ENCODE measurements at regions not wholly inside any gene's neighbourhood (a gene's known extent, or its start where the extent isn't known, plus 50 kb on each side); places are given as distances from the start of the nearest gene placed in this dataset.
"Not testable (repeated sequence)": the region's sequence is repeated elsewhere in the genome, so short reads cannot be mapped to it uniquely, and the experiment has no call there.

DNA sequence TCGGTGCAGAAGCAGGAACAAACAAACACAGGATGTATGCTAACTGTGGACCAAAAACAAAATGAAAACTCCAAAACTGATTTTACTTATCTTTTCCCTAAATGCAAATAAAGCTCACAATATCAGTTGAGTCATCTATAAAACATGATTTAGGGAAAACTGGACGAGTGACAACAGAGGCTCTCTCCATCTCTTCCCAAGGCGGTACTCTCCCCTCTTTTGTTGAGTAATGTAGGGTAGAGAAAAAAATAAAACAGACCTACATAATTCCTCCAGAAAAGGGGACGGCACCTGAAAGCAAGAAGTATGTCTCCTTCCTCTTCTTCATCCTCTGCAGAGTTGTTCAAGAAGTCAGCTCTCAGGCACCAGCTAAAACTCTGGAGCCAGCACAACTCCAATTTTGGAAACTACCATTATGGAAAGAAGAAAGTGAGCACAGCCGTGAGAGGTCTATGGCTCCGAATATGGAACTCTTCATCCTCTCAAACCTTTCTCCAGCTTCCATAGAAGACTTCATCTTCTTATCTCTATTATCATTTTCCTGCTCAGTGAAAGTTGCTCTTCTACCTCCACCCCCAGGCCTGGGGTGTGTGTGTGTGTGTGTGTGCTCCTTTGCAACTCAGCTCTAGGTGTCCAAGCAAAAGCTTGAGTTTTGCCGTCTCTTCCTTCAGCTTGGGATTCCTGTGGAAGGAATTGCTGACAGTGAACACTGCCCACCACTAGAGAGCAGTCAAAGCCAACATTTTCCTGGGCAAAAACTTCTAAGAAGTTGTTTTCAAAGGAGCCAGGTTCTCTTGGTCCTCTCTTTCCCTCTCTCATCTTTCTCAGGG is 155.4 kb downstream of the DIO2 start:
- peak; percentile 19 for DNase-seq

GRCh38 chr14:80055226-80055625 is 156.1 kb downstream of the DIO2 start:
- DNase-seq, result no peak

DNA sequence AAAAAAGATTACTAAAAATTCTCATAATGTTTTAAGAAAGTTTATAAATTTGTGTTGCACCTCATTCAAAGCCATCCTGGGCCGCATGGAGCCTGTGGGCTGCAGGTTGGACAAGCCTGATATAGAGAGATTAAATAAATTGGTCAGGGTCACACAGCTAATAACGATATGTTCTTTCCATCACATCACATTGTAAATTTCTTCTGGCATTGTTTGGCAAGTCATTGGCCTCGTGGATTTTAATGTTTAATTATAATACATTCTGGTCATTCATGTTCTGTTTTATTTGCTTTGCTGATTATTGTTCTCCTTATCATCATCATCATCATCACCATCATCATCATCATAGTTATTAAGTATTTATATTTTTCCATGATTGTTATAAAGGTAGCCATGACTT is 157.3 kb downstream of the DIO2 start:
- no peak for DNase-seq

DNA sequence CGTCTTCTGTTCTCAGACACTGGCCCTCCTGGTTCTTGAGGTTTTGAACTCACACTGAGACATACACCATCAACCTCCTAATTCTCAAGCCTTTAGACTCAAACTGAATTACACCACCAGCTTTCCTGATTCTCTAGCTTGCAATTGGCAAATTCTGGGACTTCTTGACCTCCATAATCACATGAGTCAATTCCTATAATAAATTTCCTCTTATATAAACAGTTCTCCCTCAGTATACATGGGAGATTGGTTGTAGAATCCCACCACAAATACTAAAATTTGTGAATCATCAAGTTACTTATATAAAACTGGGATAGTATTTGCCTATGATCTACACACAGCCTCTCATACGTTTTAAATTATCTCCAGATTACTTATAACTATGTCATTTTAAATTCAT is 162.2 kb downstream of the DIO2 start:
- DNase-seq, result no peak

DNA sequence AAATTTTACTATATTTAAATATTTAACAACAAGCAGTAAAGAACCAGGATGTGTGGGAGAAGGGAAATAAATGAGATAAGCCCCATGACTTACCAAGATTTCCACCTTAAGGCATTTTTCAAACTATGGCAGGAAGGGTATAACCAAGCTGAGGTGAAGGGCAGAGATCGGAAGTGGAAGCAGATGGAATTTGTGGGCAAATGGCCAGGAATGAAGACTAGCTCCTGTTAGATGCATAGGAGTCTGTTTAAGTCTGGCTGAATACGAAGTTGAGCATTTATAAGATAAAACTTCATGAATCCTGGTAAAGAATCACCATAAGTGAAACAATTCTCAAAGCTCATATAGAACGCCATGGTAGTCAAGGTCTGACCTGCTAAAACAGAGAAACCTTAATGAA is 163.5 kb downstream of the DIO2 start:
- no peak for DNase-seq

- no peak for DNase-seq
Measured at GRCh38 chr14:80037349-80037748, 174.0 kb downstream of the DIO2 start.

DNA sequence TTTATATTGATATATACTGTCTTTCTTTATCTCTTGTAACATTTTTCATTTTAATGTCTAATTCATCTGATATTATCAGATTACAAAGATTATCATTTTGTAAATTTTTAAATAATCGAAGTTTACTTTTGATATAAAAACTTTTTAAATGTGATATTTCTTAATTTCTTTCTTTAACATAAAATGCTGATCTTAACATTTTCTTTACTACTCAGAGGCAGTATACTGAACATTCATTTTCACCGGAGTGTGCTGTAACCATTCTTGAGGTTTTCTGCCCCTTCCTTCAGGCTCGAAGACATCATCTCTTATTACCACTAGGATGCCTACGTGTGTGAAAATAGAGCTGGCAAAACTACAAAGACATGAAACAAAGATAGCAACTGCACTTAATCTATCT is 186.9 kb downstream of the DIO2 start:
- DNase-seq, result no peak

DNA sequence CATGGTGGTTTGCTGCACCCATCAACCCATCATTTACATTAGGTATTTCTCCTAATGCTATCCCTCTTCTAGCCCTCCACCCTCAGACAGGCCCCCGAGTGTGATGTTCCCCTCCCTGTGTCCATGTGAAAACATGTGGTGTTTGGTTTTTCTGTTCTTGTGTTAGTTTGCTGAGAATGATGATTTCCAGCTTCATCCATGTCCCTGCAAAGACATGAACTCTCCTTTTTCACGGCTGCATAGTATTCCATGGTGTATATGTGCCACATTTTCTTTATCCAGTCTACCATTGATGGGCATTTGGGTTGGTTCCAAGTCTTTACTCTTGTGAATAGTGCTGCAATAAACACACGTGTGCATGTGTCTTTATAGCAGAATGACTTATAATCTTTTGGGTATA is 192.8 kb downstream of the DIO2 start:
- not testable (repeated sequence) for DNase-seq

DNA sequence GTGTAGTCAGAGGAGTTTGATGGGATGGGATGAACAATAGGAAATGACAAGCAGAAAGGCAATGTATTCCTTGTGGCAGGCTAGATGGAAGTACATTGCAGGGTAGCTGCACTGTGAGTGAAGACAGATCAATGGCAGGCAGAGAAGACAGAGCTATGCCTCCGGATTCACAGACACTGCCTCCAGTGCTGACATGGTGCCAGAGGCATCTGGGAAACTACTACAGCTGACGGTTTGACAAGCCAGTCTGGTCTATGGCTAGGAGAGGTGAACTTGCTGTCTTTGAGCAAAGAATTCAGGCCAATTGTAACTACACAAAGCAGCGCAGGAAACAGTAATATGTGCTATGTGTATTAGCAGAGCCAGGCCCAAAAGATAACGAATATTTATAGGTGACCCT is 193.5 kb downstream of the DIO2 start:
- no peak for DNase-seq

DNA sequence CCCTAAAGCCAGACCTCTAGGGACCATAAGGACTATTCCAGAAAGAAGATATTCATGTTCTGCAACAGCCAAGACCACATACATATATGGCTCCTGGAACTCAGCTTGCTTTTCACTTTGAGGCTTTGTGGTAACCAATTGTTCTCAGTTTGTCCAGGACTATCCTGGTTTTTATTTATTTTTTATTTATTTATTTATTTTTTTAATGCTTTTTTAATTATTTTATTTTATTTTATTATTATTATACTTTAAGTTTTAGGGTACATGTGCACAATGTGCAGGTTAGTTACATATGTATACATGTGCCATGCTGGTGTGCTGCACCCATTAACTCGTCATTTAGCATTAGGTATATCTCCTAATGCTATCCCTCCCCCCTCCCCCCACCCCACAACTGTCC is 201.1 kb downstream of the DIO2 start:
- not testable (repeated sequence) for DNase-seq

- DNase-seq, result no peak
Measured at GRCh38 chr14:80005561-80005960, 205.7 kb downstream of the DIO2 start.

GRCh38 chr14:80004871-80005270 is 206.4 kb downstream of the DIO2 start:
- no peak for DNase-seq

- DNase-seq, result no peak
Measured at GRCh38 chr14:80003138-80003537, 208.2 kb downstream of the DIO2 start.

GRCh38 chr14:79997509-79998208 is 213.6 kb downstream of the DIO2 start:
- no peak for DNase-seq

GRCh38 chr14:79992407-79993198 is 218.7 kb downstream of the DIO2 start:
- no peak for DNase-seq

GRCh38 chr14:79991866-79992265 is 219.4 kb downstream of the DIO2 start:
- no peak for DNase-seq

DNA sequence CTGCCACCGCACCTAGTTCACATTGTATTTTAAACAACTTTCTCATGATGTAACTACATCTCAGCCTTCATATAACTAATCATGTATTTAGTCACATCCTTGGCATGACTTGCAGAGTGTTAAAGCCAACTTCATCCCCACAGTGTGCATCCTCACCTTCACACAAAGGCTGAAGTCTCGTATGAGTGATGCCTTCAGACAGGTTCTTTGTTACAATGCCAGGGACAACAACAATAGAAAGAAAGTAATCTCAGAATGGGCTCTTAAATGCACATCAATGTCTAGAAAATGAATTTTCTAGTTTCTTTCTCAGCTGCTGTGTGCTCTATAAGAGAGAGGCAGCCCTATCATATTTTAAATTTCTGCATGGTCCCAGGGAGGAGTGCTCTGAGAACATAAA is 221.3 kb downstream of the DIO2 start:
- no peak for DNase-seq

GRCh38 chr14:79986251-79986650 is 225.1 kb downstream of the DIO2 start:
- DNase-seq, result no peak

- no peak for DNase-seq
Measured at GRCh38 chr14:79972230-79972629, 239.1 kb downstream of the DIO2 start.

GRCh38 chr14:79971330-79971729 is 240.0 kb downstream of the DIO2 start:
- DNase-seq, result no peak

DNA sequence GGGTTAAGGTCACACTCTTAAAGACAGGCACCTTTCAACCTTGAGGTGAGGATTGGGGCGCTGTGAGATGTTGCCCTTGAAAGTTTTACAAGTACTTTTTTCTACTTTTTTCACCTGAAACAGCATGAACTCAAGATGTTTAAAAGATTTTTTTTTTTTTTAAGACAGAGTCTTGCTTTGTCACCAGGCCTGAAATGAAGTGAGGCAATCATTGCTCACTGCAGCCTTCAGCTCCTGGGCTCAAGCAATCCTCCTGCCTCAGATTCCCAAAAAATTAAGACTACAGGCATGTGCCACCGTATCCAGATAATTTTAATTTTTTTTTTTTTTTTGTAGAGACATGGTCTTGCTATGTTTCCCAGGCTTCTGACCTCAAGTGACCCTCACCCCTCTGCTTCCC is 243.9 kb downstream of the DIO2 start:
- no peak for DNase-seq

DNA sequence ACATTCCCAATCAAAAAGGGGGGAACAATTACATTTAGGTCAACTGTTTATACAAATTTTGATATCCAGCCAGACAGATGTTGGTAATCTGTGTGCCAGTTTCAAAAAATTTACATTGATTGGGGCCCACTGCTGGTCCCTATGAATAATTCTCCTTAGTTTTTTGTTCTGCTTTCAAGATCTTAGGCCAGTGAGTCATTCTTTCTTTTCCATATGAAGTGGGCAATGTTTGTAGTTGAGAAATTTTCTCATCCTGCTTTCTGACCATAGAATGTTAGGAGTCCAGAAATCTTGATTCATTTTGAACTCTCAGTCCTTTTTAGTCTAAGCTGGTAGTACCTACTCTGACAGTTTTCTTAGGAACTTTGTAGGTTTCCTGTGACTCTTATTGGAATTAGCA is 244.3 kb downstream of the DIO2 start:
- no peak for DNase-seq

DNA sequence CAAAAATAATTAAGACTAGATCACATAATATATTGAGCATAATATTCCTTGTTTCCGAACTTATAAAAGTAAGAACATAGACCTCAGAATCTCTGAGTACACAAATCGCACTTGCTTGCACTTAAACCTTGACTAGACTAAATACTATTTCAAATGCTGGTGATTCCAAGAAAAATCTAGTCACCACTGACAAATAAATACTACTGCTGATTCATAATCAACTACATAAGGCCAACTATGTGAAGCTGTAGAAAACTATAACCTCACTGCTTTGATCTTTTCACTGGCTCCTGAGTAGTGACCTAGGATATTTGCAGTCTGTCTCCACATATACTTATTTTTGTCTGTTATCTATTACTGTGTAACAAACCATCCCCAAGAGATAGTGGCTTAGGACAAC is 245.4 kb downstream of the DIO2 start:
- DNase-seq, result no peak

GRCh38 chr14:79961197-79961596 is 250.1 kb downstream of the DIO2 start:
- no peak for DNase-seq
